ENCODE measurements at regions not wholly inside any gene's neighbourhood (a gene's known extent, or its start where the extent isn't known, plus 50 kb on each side); places are given as distances from the start of the nearest gene placed in this dataset.

GRCh38 chr13:34640179-34640992 lies 301.7 kb upstream of the NBEA start:
- H3K9me3 ChIP-seq (ENCODE audit: control insufficient read depth, insufficient read depth, low read length) = no peaks in the 10 kb centered on the region
- H3K4me3 ChIP-seq (ENCODE audit: low read depth, low read length) = no peak overlapping the region
- H3K27me3 ChIP-seq (ENCODE audit: control insufficient read depth, insufficient read depth, low read length) = no peaks in the 10 kb centered on the region
- WGBS (ENCODE audit: insufficient coverage) = 57% methylated on average over 7 of the region's 9 CpGs
- no peaks in the 10 kb centered on the region for H3K36me3 ChIP-seq (ENCODE audit: control insufficient read depth, insufficient read depth, low read length)
- DNase-seq (ENCODE audit: low read depth in 4 of 6, low spot score in 6 of 6) = peak in 1 of 6 donors; percentile 45
- H3K27ac ChIP-seq (ENCODE audit: low read depth, low read length) = no peak overlapping the region
- H3K4me1 ChIP-seq (ENCODE audit: control insufficient read depth, insufficient read depth, low read length) = no peaks in the 10 kb centered on the region

- no peak for DNase-seq (ENCODE audit: low read depth in 4 of 6, low spot score in 6 of 6)
- H3K36me3 ChIP-seq (ENCODE audit: control insufficient read depth, insufficient read depth, low read length) = no peaks in the 10 kb centered on the region
- 84% methylated on average over 4 of the region's 4 CpGs for WGBS (ENCODE audit: insufficient coverage)
- H3K4me1 ChIP-seq (ENCODE audit: control insufficient read depth, insufficient read depth, low read length) = no peaks in the 10 kb centered on the region
- no peaks in the 10 kb centered on the region for H3K9me3 ChIP-seq (ENCODE audit: control insufficient read depth, insufficient read depth, low read length)
- H3K27me3 ChIP-seq (ENCODE audit: control insufficient read depth, insufficient read depth, low read length) = no peaks in the 10 kb centered on the region
- no peak overlapping the region for H3K4me3 ChIP-seq (ENCODE audit: low read depth, low read length)
- no peak overlapping the region for H3K27ac ChIP-seq (ENCODE audit: low read depth, low read length)
These were observed 301.1 kb upstream of the NBEA start for GRCh38 chr13:34640993-34641330.

DNA sequence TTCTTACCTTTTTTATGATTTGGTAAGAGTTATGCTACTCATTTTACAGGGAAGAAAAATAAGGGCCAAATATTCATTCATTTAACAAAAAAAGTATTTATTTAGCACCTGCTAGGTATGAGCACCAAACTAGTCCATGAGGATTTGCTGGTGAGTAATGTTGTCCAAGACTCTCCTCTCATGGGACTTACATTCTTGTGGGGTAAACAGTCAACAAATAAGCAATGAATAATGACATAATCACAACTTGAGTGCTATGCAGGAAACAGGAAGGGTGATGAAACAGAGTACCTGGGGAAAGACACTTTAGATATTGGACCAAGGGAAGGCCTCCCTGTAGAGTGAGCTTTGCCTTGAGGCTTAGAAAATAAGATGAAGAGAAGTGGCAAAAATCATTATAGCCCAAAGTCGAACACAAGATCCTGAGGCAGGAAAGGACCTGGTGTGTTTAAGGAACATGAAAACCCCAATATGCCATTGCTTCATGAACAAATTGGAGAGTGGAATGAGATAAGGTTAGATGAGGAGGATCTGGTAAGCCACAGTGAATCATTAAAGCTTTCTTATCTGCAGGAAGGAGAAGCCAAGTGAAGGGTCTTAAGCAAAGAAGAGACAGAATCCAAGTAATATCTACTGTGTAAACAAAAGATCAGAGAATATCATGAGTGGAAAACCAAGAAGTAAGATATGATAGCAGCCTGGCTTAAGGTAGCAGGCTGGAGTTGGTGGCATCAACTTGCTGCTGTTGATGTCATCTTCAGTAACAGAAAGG lies 294.5 kb upstream of the NBEA start:
- Histone ChIP-seq H3K27ac (ENCODE audit: low read depth, low read length) (no peak overlapping the region), H3K4me3 (ENCODE audit: low read depth, low read length) (no peak overlapping the region), H3K27me3 (ENCODE audit: control insufficient read depth, insufficient read depth, low read length) (no peaks in the 10 kb centered on the region), H3K4me1 (ENCODE audit: control insufficient read depth, insufficient read depth, low read length) (no peaks in the 10 kb centered on the region), H3K36me3 (ENCODE audit: control insufficient read depth, insufficient read depth, low read length) (no peaks in the 10 kb centered on the region), H3K9me3 (ENCODE audit: control insufficient read depth, insufficient read depth, low read length) (no peaks in the 10 kb centered on the region)
- DNase-seq (ENCODE audit: low read depth in 4 of 6, low spot score in 6 of 6) = no peak
- no CpG with 5 or more reads among the region's 1 CpG for WGBS (ENCODE audit: insufficient coverage)

GRCh38 chr13:34654203-34654602 lies 287.9 kb upstream of the NBEA start:
- whole genome bisulfite sequencing (ENCODE audit: insufficient coverage) = no CpG with 5 or more reads among the region's 1 CpG
- H3K4me1 ChIP-seq (ENCODE audit: control insufficient read depth, insufficient read depth, low read length) = no peaks in the 10 kb centered on the region

DNA sequence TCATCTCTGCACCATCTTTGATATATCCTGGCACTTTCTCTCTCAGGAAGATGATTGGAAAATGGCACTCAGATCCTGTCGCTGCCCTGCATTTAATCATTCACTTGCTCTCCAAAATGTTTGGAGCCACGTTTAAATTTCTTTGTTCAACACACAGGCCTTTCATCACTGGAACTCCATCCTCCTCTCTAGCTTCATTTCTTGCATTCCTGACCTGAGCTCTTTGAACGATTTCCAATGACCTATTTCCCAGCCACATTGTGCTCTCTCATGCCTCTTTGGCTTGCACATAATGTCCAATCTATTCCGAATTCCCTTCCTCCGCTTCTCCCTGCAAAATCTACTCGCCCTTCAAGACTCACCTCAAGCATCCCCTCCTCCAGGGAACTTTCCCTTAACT lies 287.4 kb upstream of the NBEA start:
- Histone ChIP-seq H3K9me3 (ENCODE audit: control insufficient read depth, insufficient read depth, low read length) (no peaks in the 10 kb centered on the region), H3K36me3 (ENCODE audit: control insufficient read depth, insufficient read depth, low read length) (no peaks in the 10 kb centered on the region), H3K27ac (ENCODE audit: low read depth, low read length) (no peak overlapping the region), H3K4me1 (ENCODE audit: control insufficient read depth, insufficient read depth, low read length) (no peaks in the 10 kb centered on the region), H3K27me3 (ENCODE audit: control insufficient read depth, insufficient read depth, low read length) (no peaks in the 10 kb centered on the region), H3K4me3 (ENCODE audit: low read depth, low read length) (no peak overlapping the region)
- WGBS (ENCODE audit: insufficient coverage) = 54% methylated on average over 6 of the region's 6 CpGs
- DNase-seq (ENCODE audit: low read depth in 4 of 6, low spot score in 6 of 6) = peak in 2 of 6 donors; percentile 18 to 50

More at GRCh38 chr13:34654203-34654602, 287.9 kb upstream of the NBEA start:
- no peaks in the 10 kb centered on the region for H3K27me3 ChIP-seq (ENCODE audit: control insufficient read depth, insufficient read depth, low read length)
- no peak overlapping the region for H3K27ac ChIP-seq (ENCODE audit: low read depth, low read length)
- no peak for DNase-seq (ENCODE audit: low read depth in 4 of 6, low spot score in 6 of 6)
- H3K36me3 ChIP-seq (ENCODE audit: control insufficient read depth, insufficient read depth, low read length) = no peaks in the 10 kb centered on the region
- no peak overlapping the region for H3K4me3 ChIP-seq (ENCODE audit: low read depth, low read length)
- H3K9me3 ChIP-seq (ENCODE audit: control insufficient read depth, insufficient read depth, low read length) = no peaks in the 10 kb centered on the region

GRCh38 chr13:34655554-34655953 lies 286.5 kb upstream of the NBEA start:
- no peak for DNase-seq (ENCODE audit: low read depth in 4 of 6, low spot score in 6 of 6)
- no peaks in the 10 kb centered on the region for H3K9me3 ChIP-seq (ENCODE audit: control insufficient read depth, insufficient read depth, low read length)
- no peaks in the 10 kb centered on the region for H3K36me3 ChIP-seq (ENCODE audit: control insufficient read depth, insufficient read depth, low read length)

GRCh38 chr13:34657716-34658115 lies 284.4 kb upstream of the NBEA start:
- Histone ChIP-seq H3K36me3 (ENCODE audit: control insufficient read depth, insufficient read depth, low read length) (no peaks in the 10 kb centered on the region), H3K4me3 (ENCODE audit: low read depth, low read length) (no peak overlapping the region), H3K4me1 (ENCODE audit: control insufficient read depth, insufficient read depth, low read length) (no peaks in the 10 kb centered on the region), H3K9me3 (ENCODE audit: control insufficient read depth, insufficient read depth, low read length) (no peaks in the 10 kb centered on the region), H3K27me3 (ENCODE audit: control insufficient read depth, insufficient read depth, low read length) (no peaks in the 10 kb centered on the region), H3K27ac (ENCODE audit: low read depth, low read length) (no peak overlapping the region)
- no CpG with 5 or more reads among the region's 1 CpG for WGBS (ENCODE audit: insufficient coverage)
- no peak for DNase-seq (ENCODE audit: low read depth in 4 of 6, low spot score in 6 of 6)

More at GRCh38 chr13:34655554-34655953, 286.5 kb upstream of the NBEA start:
- Histone ChIP-seq H3K27me3 (ENCODE audit: control insufficient read depth, insufficient read depth, low read length) (no peaks in the 10 kb centered on the region), H3K4me3 (ENCODE audit: low read depth, low read length) (no peak overlapping the region), H3K4me1 (ENCODE audit: control insufficient read depth, insufficient read depth, low read length) (no peaks in the 10 kb centered on the region), H3K27ac (ENCODE audit: low read depth, low read length) (no peak overlapping the region)

GRCh38 chr13:34667286-34668218 lies 274.5 kb upstream of the NBEA start:
- no peak overlapping the region for H3K4me3 ChIP-seq (ENCODE audit: low read depth, low read length)
- H3K36me3 ChIP-seq (ENCODE audit: control insufficient read depth, insufficient read depth, low read length) = no peaks in the 10 kb centered on the region
- no peaks in the 10 kb centered on the region for H3K9me3 ChIP-seq (ENCODE audit: control insufficient read depth, insufficient read depth, low read length)
- no peaks in the 10 kb centered on the region for H3K27me3 ChIP-seq (ENCODE audit: control insufficient read depth, insufficient read depth, low read length)
- peak in 1 of 6 donors; percentile 29 for DNase-seq (ENCODE audit: low read depth in 4 of 6, low spot score in 6 of 6)
- H3K4me1 ChIP-seq (ENCODE audit: control insufficient read depth, insufficient read depth, low read length) = no peaks in the 10 kb centered on the region
- WGBS (ENCODE audit: insufficient coverage) = 65% methylated on average over 2 of the region's 11 CpGs
- H3K27ac ChIP-seq (ENCODE audit: low read depth, low read length) = no peak overlapping the region

DNA sequence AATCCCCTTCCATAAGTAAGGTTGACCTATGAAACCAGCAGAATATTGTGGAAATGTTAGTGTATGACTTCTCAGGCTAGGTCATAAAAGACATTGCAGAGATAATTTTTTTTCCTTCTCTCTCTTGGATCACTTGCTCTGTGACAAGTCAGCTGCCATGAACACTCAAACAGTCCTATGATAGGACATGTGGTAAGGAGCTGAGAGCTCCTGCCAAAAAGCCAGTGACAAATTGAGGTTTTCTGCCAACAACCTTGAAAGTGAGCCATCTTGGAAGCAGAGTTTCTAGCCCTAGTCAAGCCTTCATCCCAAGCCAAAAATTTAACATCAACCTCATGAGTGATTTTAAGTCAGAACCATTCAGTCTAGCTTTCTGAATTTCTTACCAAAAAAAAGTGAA lies 270.9 kb upstream of the NBEA start:
- DNase-seq (ENCODE audit: low read depth in 4 of 6, low spot score in 6 of 6) = peak; percentile 24 to 97 (median 54)

More for the DNA sequence above, 270.9 kb upstream of the NBEA start:
- H3K4me1 ChIP-seq (ENCODE audit: control insufficient read depth, insufficient read depth, low read length) = no peaks in the 10 kb centered on the region
- H3K27me3 ChIP-seq (ENCODE audit: control insufficient read depth, insufficient read depth, low read length) = no peaks in the 10 kb centered on the region
- H3K4me3 ChIP-seq (ENCODE audit: low read depth, low read length) = no peak overlapping the region
- no peak overlapping the region for H3K27ac ChIP-seq (ENCODE audit: low read depth, low read length)
- H3K9me3 ChIP-seq (ENCODE audit: control insufficient read depth, insufficient read depth, low read length) = no peaks in the 10 kb centered on the region
- no peaks in the 10 kb centered on the region for H3K36me3 ChIP-seq (ENCODE audit: control insufficient read depth, insufficient read depth, low read length)

Data from spinal cord (tissue), 9 donors.